CD4-positive, alpha-beta T cell (primary cell): ENCODE measurements at regions not wholly inside any gene's neighbourhood (a gene's known extent, or its start where the extent isn't known, plus 50 kb on each side); places are given as distances from the start of the nearest gene placed in this dataset.

ENCODE experiments used
- ATAC-seq: fragments of 200-7000 bp; cut with Tn5 transposase; one replicate; pipeline ENCODE4 v1.10.0; 2022; ENCODE audit warnings: mild to moderate bottlenecking; ENCODE audit not compliant: poor library complexity
- CTCF ChIA-PET: fragments of 350-600 bp; sonication (Branson Sonifier 250); formaldehyde crosslinking; loops from one replicate; lab custom pipeline; 2021; ENCODE audit warnings: antibody characterized with exemption, inconsistent platforms; lab: Charles Lee
- POLR2A ChIA-PET: fragments of 350-600 bp; sonication (Branson Sonifier 250); formaldehyde crosslinking; loops from one replicate; lab custom pipeline; 2021; ENCODE audit warnings: antibody characterized with exemption, inconsistent platforms; lab: Charles Lee
- DNase-seq, 14 experiments: peaks; one replicate each; pipeline ENCODE4 v3.0.0-alpha.2; 2013 to 2020; ENCODE audit warnings: mixed read lengths in 2 of 14
- H3K27ac ChIP-seq, 2 donors: one replicate each; pipeline versions ENCODE4 v1.5.1 to v1.7.0; 2013; ENCODE audit warnings: low read length in 2 of 2, low read depth in 1 of 2, mild to moderate bottlenecking in 1 of 2
- H3K27me3 ChIP-seq, 2 experiments: 1 replicate in 1 of 2; 2 replicates in 1 of 2; pipeline versions ENCODE4 v1.6.1 to v1.7.0; 2013; ENCODE audit warnings: low read length in 2 of 2, control low read depth in 1 of 2, mild to moderate bottlenecking in 1 of 2, moderate library complexity in 1 of 2; ENCODE audit not compliant: insufficient read depth in 2 of 2, control insufficient read depth in 1 of 2
- H3K36me3 ChIP-seq: one replicate; pipeline ENCODE4 v1.6.1; 2013; ENCODE audit warnings: low read length, control low read depth; ENCODE audit not compliant: insufficient read depth
- H3K4me1 ChIP-seq: one replicate; pipeline ENCODE4 v1.6.1; 2013; ENCODE audit warnings: low read length, control low read depth; ENCODE audit not compliant: insufficient read depth
- H3K4me3 ChIP-seq: one replicate; pipeline ENCODE4 v1.5.1; 2013; ENCODE audit warnings: mild to moderate bottlenecking, low read length, moderate library complexity
- H3K9me3 ChIP-seq, 2 experiments: 1 replicate in 1 of 2; 2 replicates in 1 of 2; pipeline versions ENCODE4 v1.6.1 to v1.7.0; 2013; ENCODE audit warnings: low read length in 2 of 2, mild to moderate bottlenecking in 2 of 2, control low read depth in 1 of 2, moderate library complexity in 1 of 2; ENCODE audit not compliant: control insufficient read depth in 1 of 2, insufficient read depth in 1 of 2
- H3K27ac Mint-ChIP-seq: one replicate; pipeline ENCODE4 v1.8.0; 2020; ENCODE audit warnings: mixed read lengths
- H3K27me3 Mint-ChIP-seq: one replicate; pipeline ENCODE4 v1.8.0; 2021; ENCODE audit warnings: mixed read lengths
- H3K36me3 Mint-ChIP-seq: one replicate; pipeline ENCODE4 v1.8.0; 2021; ENCODE audit warnings: low read depth, mixed read lengths
- H3K4me1 Mint-ChIP-seq: one replicate; pipeline ENCODE4 v1.8.0; 2021; ENCODE audit warnings: low read depth, mixed read lengths
- H3K4me3 Mint-ChIP-seq: one replicate; pipeline ENCODE4 v1.8.0; 2020; ENCODE audit warnings: mild to moderate bottlenecking, mixed read lengths
- H3K9me3 Mint-ChIP-seq: one replicate; pipeline ENCODE4 v1.8.0; 2020; ENCODE audit warnings: mixed read lengths
- CTCF ChIP-seq: fragments of 200-600 bp; IDR thresholded peaks from one replicate; pipeline ENCODE4 v1.8.0; 2022; ENCODE audit warnings: antibody characterized with exemption, mild to moderate bottlenecking
- intact Hi-C, 2 experiments: fragments of 100-400 bp; cut with DNase I in 1 of 2; cut with micrococcal nuclease in 1 of 2; formaldehyde crosslinking; loops; one replicate each; pipeline versions ENCODE4 v1.15.1 to v1.9.0; 2023 to 2025; cut with DNase I, micrococcal nuclease

GRCh38 chr4:140211693-140212092 is 57.7 kb upstream of the MAML3 start:
- Histone ChIP-seq H3K9me3 (no peaks in the 10 kb centered on the region), H3K27me3 (peaks cover 0 to 3% of the 10 kb centered on the region in 2 experiments), H3K27ac (no peak overlapping the region), H3K36me3 (no peaks in the 10 kb centered on the region), H3K4me3 (no peak overlapping the region), H3K4me1 (no peaks in the 10 kb centered on the region)
- Mint-ChIP-seq H3K36me3 (no peaks in the 10 kb centered on the region), H3K27me3 (no peaks in the 10 kb centered on the region), H3K4me3 (no peak overlapping the region), H3K27ac (no peak overlapping the region), H3K4me1 (no peaks in the 10 kb centered on the region), H3K9me3 (no peaks in the 10 kb centered on the region)
- intact Hi-C loops = no loop called here
- ChIA-PET CTCF (interaction anchor here (0.6 kb wide), 1 partner anchor 67 kb away, joined by 3 read pairs; no protein-coding TSS in a partner anchor), POLR2A (no interaction called here)
- DNase-seq (no peak), ATAC-seq (no peak)
- no peak for TF ChIP-seq CTCF

GRCh38 chr4:140211161-140211560 is 57.2 kb upstream of the MAML3 start:
- no peaks in the 10 kb centered on the region for H3K9me3 Mint-ChIP-seq
- CTCF ChIA-PET = no interaction called here

GRCh38 chr4:140208921-140209320 is 54.9 kb upstream of the MAML3 start:
- intact Hi-C loops = no loop called here
- no peaks in the 10 kb centered on the region for H3K36me3 Mint-ChIP-seq
- H3K9me3 Mint-ChIP-seq = no peaks in the 10 kb centered on the region
- DNase-seq = no peak
- no peak overlapping the region for H3K4me3 ChIP-seq
- H3K4me1 ChIP-seq = no peaks in the 10 kb centered on the region
- no peaks in the 10 kb centered on the region for H3K27me3 Mint-ChIP-seq
- H3K27ac Mint-ChIP-seq = no peak overlapping the region
- H3K4me3 Mint-ChIP-seq = no peak overlapping the region
- no peak for ATAC-seq
- TF ChIP-seq CTCF = no peak
- peaks cover 0 to 3% of the 10 kb centered on the region in 2 experiments for H3K27me3 ChIP-seq
- POLR2A ChIA-PET = interaction anchor here (0.5 to 0.7 kb wide), 2 partner anchors 26 to 34 kb away, joined by 3 read pairs; no protein-coding TSS in a partner anchor
- H3K4me1 Mint-ChIP-seq = no peaks in the 10 kb centered on the region
- CTCF ChIA-PET = no interaction called here
- H3K27ac ChIP-seq = no peak overlapping the region
- H3K36me3 ChIP-seq = no peaks in the 10 kb centered on the region
- no peaks in the 10 kb centered on the region for H3K9me3 ChIP-seq

More at GRCh38 chr4:140211161-140211560, 57.2 kb upstream of the MAML3 start:
- H3K27ac ChIP-seq = no peak overlapping the region
- Mint-ChIP-seq H3K4me3 (no peak overlapping the region), H3K4me1 (no peaks in the 10 kb centered on the region), H3K27me3 (no peaks in the 10 kb centered on the region), H3K27ac (no peak overlapping the region), H3K36me3 (no peaks in the 10 kb centered on the region)
- no peak for TF ChIP-seq CTCF
- no peaks in the 10 kb centered on the region for H3K4me1 ChIP-seq
- intact Hi-C loops = no loop called here
- no peaks in the 10 kb centered on the region for H3K9me3 ChIP-seq
- no peaks in the 10 kb centered on the region for H3K36me3 ChIP-seq
- H3K4me3 ChIP-seq = no peak overlapping the region
- POLR2A ChIA-PET = no interaction called here
- no peak for DNase-seq
- peaks cover 0 to 3% of the 10 kb centered on the region in 2 experiments for H3K27me3 ChIP-seq
- no peak for ATAC-seq
